Fibroblast of mammary gland (primary cell): ENCODE measurements at regions not wholly inside any gene's neighbourhood (a gene's known extent, or its start where the extent isn't known, plus 50 kb on each side); places are given as distances from the start of the nearest gene placed in this dataset.
"Not testable (repeated sequence)": the region's sequence is repeated elsewhere in the genome, so short reads cannot be mapped to it uniquely, and the experiment has no call there.

Experiments used
- DNase-seq: peaks from one replicate; pipeline ENCODE4 v3.0.0-alpha.2; 2010; ENCODE audit warnings: low read depth
- H3K4me3 ChIP-seq: 2 replicates; pipeline ENCODE4 v1.5.1; 2011; ENCODE audit warnings: low read depth, mild to moderate bottlenecking, low read length, moderate library complexity; ENCODE audit not compliant: control insufficient read depth
- CTCF ChIP-seq: conservative IDR thresholded peaks from 2 replicates; pipeline ENCODE4 v1.5.1; 2011; ENCODE audit warnings: low read depth, low read length, inconsistent platforms; ENCODE audit not compliant: control insufficient read depth, insufficient read depth

- TF ChIP-seq CTCF: no peak
These were observed 157.9 kb upstream of the CREB1 start for GRCh38 chr2:207371877-207372276.

GRCh38 chr2:207372483-207372882 is 157.3 kb upstream of the CREB1 start:
- DNase-seq: no peak
- no peak for TF ChIP-seq CTCF
- H3K4me3 ChIP-seq: no peak overlapping the region

More at GRCh38 chr2:207371877-207372276, 157.9 kb upstream of the CREB1 start:
- H3K4me3 ChIP-seq: no peak overlapping the region
- DNase-seq: no peak

- no peak for DNase-seq
- no peak for TF ChIP-seq CTCF
These were observed 154.4 kb upstream of the CREB1 start for GRCh38 chr2:207375207-207375875.

GRCh38 chr2:207378620-207379019 is 151.1 kb upstream of the CREB1 start:
- not testable (repeated sequence) for DNase-seq, H3K4me3 ChIP-seq

More at GRCh38 chr2:207375207-207375875, 154.4 kb upstream of the CREB1 start:
- no peak overlapping the region for H3K4me3 ChIP-seq

GRCh38 chr2:207385076-207385475 is 144.7 kb upstream of the CREB1 start:
- H3K4me3 ChIP-seq: no peak overlapping the region
- DNase-seq: no peak
- no peak for TF ChIP-seq CTCF

GRCh38 chr2:207385903-207386302 is 143.9 kb upstream of the CREB1 start:
- no peak overlapping the region for H3K4me3 ChIP-seq
- TF ChIP-seq CTCF: no peak
- DNase-seq: peak; percentile 67

- H3K4me3 ChIP-seq: no peak overlapping the region
- no peak for TF ChIP-seq CTCF
- no peak for DNase-seq
These were observed 142.7 kb upstream of the CREB1 start for GRCh38 chr2:207387001-207387571.
